ENCODE measurements at regions not wholly inside any gene's neighbourhood (a gene's known extent, or its start where the extent isn't known, plus 50 kb on each side); places are given as distances from the start of the nearest gene placed in this dataset.

- no peak for TF ChIP-seq POLR2AphosphoS5 (IDR thresholded peaks at IDR 0.05)
- no peak for TF ChIP-seq POLR2A (IDR thresholded peaks at IDR 0.05)
Measured at GRCh38 chr6:126914801-126915200, 203.7 kb upstream of the RSPO3 start.

Data from spleen (tissue), 3 donors.